BJ (cell line): ENCODE measurements at regions not wholly inside any gene's neighbourhood (a gene's known extent, or its start where the extent isn't known, plus 50 kb on each side); places are given as distances from the start of the nearest gene placed in this dataset.

ENCODE experiments used
- CTCF ChIA-PET: fragments of 350-600 bp; formaldehyde crosslinking; extraction: SDS; loops from one replicate; lab custom pipeline; 2021; ENCODE audit warnings: antibody characterized with exemption, inconsistent platforms; lab: Yijun Ruan, JAX
- POLR2A ChIA-PET: fragments of 300-600 bp; sonication (Branson Sonifier 250); formaldehyde crosslinking; extraction: SDS; loops from one replicate; lab custom pipeline; 2021; ENCODE audit warnings: antibody characterized with exemption; lab: Charles Lee
- DNase-seq: peaks from one replicate; pipeline ENCODE4 v3.0.0-alpha.2; 2011; ENCODE audit warnings: low read depth
- H3K27me3 ChIP-seq: 2 replicates; pipeline ENCODE4 v1.6.0; 2011; ENCODE audit warnings: low read length; ENCODE audit not compliant: control insufficient read depth, insufficient read depth
- H3K36me3 ChIP-seq: 2 replicates; pipeline ENCODE4 v1.5.1; 2011; ENCODE audit warnings: low read length; ENCODE audit not compliant: control insufficient read depth, insufficient read depth
- H3K4me3 ChIP-seq: 2 replicates; pipeline ENCODE4 v1.5.1; 2011; ENCODE audit warnings: low read depth, mild to moderate bottlenecking, control low read depth, low read length
- TF ChIP-seq, protein P1 (sequence below): IDR thresholded peaks from 2 replicates; pipeline ENCODE4 v1.5.1; 2011; ENCODE audit warnings: low read depth, mild to moderate bottlenecking, control low read depth, inconsistent platforms, low read length, moderate library complexity; ENCODE audit not compliant: insufficient read depth

DNA sequence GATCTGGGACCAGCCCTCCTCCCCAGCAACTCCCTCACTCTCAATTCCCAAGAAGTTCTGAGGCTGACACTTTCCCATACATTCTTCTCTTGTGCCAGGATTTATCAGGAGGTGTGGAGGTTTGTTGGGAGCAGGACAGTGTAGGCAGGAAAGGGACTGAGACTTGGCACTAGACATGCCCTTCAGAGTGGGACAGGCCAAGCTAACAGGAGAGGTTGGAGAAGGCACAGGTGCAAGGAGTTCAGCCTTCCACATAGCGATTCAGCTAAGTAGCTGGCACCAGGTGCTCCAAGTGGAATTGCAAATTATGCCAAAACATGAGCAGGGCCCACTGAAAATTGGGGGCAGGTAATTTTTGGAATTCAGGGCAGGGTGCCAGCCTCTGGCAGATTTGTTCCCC, 83.0 kb upstream of the DUSP10 start:
- no peaks in the 10 kb centered on the region for H3K36me3 ChIP-seq
- TF ChIP-seq, protein P1, sequence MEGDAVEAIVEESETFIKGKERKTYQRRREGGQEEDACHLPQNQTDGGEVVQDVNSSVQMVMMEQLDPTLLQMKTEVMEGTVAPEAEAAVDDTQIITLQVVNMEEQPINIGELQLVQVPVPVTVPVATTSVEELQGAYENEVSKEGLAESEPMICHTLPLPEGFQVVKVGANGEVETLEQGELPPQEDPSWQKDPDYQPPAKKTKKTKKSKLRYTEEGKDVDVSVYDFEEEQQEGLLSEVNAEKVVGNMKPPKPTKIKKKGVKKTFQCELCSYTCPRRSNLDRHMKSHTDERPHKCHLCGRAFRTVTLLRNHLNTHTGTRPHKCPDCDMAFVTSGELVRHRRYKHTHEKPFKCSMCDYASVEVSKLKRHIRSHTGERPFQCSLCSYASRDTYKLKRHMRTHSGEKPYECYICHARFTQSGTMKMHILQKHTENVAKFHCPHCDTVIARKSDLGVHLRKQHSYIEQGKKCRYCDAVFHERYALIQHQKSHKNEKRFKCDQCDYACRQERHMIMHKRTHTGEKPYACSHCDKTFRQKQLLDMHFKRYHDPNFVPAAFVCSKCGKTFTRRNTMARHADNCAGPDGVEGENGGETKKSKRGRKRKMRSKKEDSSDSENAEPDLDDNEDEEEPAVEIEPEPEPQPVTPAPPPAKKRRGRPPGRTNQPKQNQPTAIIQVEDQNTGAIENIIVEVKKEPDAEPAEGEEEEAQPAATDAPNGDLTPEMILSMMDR: no peak
- ChIA-PET CTCF (interaction anchor here (1.0 kb wide), 1 partner anchor 22 kb away, joined by 4 read pairs; no protein-coding TSS in a partner anchor), POLR2A (no interaction called here)
- no peak for DNase-seq
- H3K4me3 ChIP-seq: no peak overlapping the region
- no peaks in the 10 kb centered on the region for H3K27me3 ChIP-seq

DNA sequence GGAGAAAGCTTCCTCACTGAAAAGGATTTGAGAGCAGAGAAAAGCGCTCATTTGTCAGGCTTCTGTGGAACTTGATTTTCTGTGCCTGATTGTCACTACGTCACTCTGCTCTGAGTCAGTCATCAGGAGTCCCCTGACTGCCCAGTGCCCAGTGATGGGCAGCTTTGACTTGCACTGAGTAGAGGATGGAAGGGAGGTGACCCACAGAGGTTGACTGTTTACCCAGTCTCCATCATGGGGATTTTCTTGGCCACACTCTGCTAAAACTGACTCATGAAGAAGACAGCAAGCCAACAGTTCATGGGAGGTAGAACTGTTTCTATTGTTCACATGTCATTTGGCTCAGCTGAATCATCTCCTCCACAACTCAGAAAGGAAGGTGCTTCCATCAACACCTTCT, 82.1 kb upstream of the DUSP10 start:
- no peaks in the 10 kb centered on the region for H3K36me3 ChIP-seq
- TF ChIP-seq, protein P1: no peak
- no peaks in the 10 kb centered on the region for H3K27me3 ChIP-seq
- ChIA-PET POLR2A (no interaction called here), CTCF (no interaction called here)
- DNase-seq: no peak
- H3K4me3 ChIP-seq: no peak overlapping the region

DNA sequence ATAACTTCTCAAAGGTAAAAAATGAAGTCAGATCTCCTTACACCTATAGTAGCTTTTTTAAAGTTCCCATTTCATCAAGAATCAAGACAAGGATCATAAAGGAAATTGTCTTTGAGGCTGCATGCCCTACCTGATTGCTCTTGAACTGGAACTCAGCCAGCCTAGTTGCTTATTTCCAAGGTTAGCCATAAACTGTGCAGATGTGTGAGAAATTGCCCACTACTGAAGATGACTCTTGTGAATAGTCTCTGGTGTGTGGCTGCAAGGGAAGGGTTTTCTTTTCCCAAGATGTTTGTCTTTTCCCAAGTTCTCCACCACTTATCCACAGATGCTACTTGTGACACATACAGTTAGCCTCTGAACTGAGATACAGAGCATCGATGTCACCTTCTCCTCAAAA, 81.7 kb upstream of the DUSP10 start:
- ChIA-PET POLR2A (no interaction called here), CTCF (no interaction called here)
- TF ChIP-seq, protein P1: no peak
- Histone ChIP-seq H3K27me3 (no peaks in the 10 kb centered on the region), H3K36me3 (no peaks in the 10 kb centered on the region), H3K4me3 (no peak overlapping the region)
- DNase-seq: no peak

DNA sequence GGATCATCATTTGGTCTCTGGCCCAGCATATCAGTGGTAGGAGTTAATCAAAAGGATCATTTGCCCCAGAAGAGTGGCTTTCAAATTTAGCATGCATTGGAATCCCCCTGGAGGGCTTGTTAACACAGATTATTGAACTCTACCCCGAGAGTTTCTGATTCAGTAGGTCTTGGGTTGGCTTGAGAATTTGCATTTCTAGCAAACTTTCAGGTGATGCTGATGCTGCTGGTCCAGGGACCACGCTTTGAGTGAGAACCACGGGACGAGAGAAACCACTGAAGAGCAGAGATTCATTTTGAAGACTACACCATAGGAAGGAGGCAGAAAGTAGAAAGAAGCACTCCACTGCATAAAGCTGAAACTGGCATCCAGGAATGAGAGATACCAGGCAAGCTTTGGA, 81.3 kb upstream of the DUSP10 start:
- no peaks in the 10 kb centered on the region for H3K27me3 ChIP-seq
- TF ChIP-seq, protein P1: no peak
- CTCF ChIA-PET: no interaction called here
- no peak for DNase-seq
- no peak overlapping the region for H3K4me3 ChIP-seq
- POLR2A ChIA-PET: no interaction called here
- H3K36me3 ChIP-seq: no peaks in the 10 kb centered on the region

DNA sequence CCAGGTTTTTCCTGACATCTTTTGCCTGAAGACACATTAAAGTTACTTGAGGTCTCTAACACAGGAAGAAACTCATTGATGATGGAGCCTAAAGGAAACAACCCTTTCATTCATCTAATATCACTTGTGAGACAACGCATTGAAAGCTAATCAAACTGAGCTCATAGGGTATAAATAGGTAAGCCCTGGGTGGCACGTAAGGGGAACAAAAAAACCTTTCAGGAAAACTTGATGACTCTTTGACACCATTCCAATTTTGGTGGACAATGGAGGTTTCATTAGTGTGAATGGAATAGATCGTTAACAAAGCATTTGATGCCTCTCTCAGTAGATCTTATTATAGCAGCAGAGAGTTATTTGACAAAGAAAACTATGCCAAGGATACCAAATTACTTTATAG, 80.7 kb upstream of the DUSP10 start:
- no peak overlapping the region for H3K4me3 ChIP-seq
- ChIA-PET CTCF (no interaction called here), POLR2A (no interaction called here)
- H3K36me3 ChIP-seq: no peaks in the 10 kb centered on the region
- no peaks in the 10 kb centered on the region for H3K27me3 ChIP-seq
- TF ChIP-seq, protein P1: no peak
- no peak for DNase-seq
